ENCODE measurements at regions not wholly inside any gene's neighbourhood (a gene's known extent, or its start where the extent isn't known, plus 50 kb on each side); places are given as distances from the start of the nearest gene placed in this dataset.

GRCh38 chr1:34686531-34686930, 68.3 kb upstream of the GJB5 start:
- H3K4me3 ChIP-seq (ENCODE audit: low read depth, low read length) = no peak overlapping the region
- DNase-seq (ENCODE audit: low read depth) = no peak
- TF ChIP-seq POLR2A (IDR thresholded peaks at IDR 0.05; ENCODE audit: extremely low read depth, insufficient read length) (no peak), MYC (IDR thresholded peaks at IDR 0.05; ENCODE audit: low read depth, low read length) (no peak), MAX (IDR thresholded peaks at IDR 0.05; ENCODE audit: low read depth, low read length) (no peak), CTCF (IDR thresholded peaks at IDR 0.05; ENCODE audit: low read depth, low read length) (no peak)

- TF ChIP-seq MYC (IDR thresholded peaks at IDR 0.05; ENCODE audit: low read depth, low read length) = no peak
- no peak for TF ChIP-seq MAX (IDR thresholded peaks at IDR 0.05; ENCODE audit: low read depth, low read length)
- no peak for TF ChIP-seq CTCF (IDR thresholded peaks at IDR 0.05; ENCODE audit: low read depth, low read length)
- no peak for TF ChIP-seq POLR2A (IDR thresholded peaks at IDR 0.05; ENCODE audit: extremely low read depth, insufficient read length)
- no peak overlapping the region for H3K4me3 ChIP-seq (ENCODE audit: low read depth, low read length)
These were observed 66.7 kb upstream of the GJB5 start for GRCh38 chr1:34688006-34688741.

GRCh38 chr1:34690269-34690668, 64.6 kb upstream of the GJB5 start:
- TF ChIP-seq MAX (IDR thresholded peaks at IDR 0.05; ENCODE audit: low read depth, low read length) = no peak
- TF ChIP-seq POLR2A (IDR thresholded peaks at IDR 0.05; ENCODE audit: extremely low read depth, insufficient read length) = no peak
- TF ChIP-seq CTCF (IDR thresholded peaks at IDR 0.05; ENCODE audit: low read depth, low read length) = no peak
- no peak for TF ChIP-seq MYC (IDR thresholded peaks at IDR 0.05; ENCODE audit: low read depth, low read length)
- no peak for DNase-seq (ENCODE audit: low read depth)
- no peak overlapping the region for H3K4me3 ChIP-seq (ENCODE audit: low read depth, low read length)

More at GRCh38 chr1:34688006-34688741, 66.7 kb upstream of the GJB5 start:
- DNase-seq (ENCODE audit: low read depth) = no peak

GRCh38 chr1:34693081-34693480, 61.8 kb upstream of the GJB5 start:
- no peak overlapping the region for H3K4me3 ChIP-seq (ENCODE audit: low read depth, low read length)
- DNase-seq (ENCODE audit: low read depth) = no peak
- TF ChIP-seq MYC (IDR thresholded peaks at IDR 0.05; ENCODE audit: low read depth, low read length) (no peak), CTCF (IDR thresholded peaks at IDR 0.05; ENCODE audit: low read depth, low read length) (no peak), MAX (IDR thresholded peaks at IDR 0.05; ENCODE audit: low read depth, low read length) (no peak), POLR2A (IDR thresholded peaks at IDR 0.05; ENCODE audit: extremely low read depth, insufficient read length) (no peak)

GRCh38 chr1:34694383-34694782, 60.5 kb upstream of the GJB5 start:
- TF ChIP-seq CTCF (IDR thresholded peaks at IDR 0.05; ENCODE audit: low read depth, low read length) = no peak
- TF ChIP-seq MYC (IDR thresholded peaks at IDR 0.05; ENCODE audit: low read depth, low read length) = no peak
- no peak for TF ChIP-seq POLR2A (IDR thresholded peaks at IDR 0.05; ENCODE audit: extremely low read depth, insufficient read length)
- no peak for TF ChIP-seq MAX (IDR thresholded peaks at IDR 0.05; ENCODE audit: low read depth, low read length)
- DNase-seq (ENCODE audit: low read depth) = no peak
- no peak overlapping the region for H3K4me3 ChIP-seq (ENCODE audit: low read depth, low read length)

All from NB4 (cell line).